ENCODE measurements at regions not wholly inside any gene's neighbourhood (a gene's known extent, or its start where the extent isn't known, plus 50 kb on each side); places are given as distances from the start of the nearest gene placed in this dataset.

DNA sequence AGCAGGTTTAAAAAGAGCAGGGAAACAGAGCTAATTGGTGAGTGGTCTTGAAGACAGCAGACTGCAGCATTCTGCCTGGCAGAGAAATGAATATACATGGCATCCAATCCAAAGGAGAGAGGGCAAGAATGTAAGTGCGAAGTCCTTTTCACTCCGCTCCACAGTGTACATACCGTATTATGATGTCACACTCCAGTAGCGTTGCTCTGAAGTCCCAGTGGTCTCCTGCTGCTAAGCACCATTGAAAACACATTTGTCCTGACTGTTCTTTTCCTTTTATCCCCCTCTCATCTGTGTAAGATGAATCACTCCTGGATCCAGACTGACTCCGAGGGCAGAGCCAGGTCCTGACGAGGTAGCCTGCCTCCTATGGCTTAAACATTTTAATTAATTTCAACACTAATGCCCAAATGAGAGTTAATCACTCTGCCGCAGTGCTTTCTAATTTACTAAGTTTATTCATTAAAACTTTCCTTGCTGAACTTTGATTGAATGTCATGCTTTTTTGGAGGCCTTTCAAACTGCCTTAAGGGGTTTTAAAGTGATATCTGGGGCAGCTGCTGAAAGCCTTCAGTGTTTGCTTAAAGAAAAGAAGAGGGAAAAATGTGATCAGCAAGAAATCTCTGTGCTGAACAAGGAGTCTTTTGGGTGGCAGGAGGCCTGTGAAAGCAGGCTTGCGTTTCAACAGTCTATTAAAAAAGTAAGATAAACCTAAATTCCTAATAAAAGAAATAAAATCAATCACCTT lies 227.2 kb downstream of the ATG4C start:
- Histone ChIP-seq H3K79me2 (ENCODE audit: control insufficient read depth, insufficient read depth, low read length) (no peaks in the 10 kb centered on the region), H4K20me1 (replicated peaks; ENCODE audit: control insufficient read depth, insufficient read depth, low read length) (no peaks in the 10 kb centered on the region), H3K9ac (ENCODE audit: insufficient read depth in 1 of 2, low read depth in 2 of 2, low read length in 2 of 2) (no peak overlapping the region), H3K4me1 (replicated peaks in 1 of 2; ENCODE audit: control insufficient read depth in 2 of 2, insufficient read depth in 2 of 2, low read length in 2 of 2) (no peaks in the 10 kb centered on the region), H3K9me3 (replicated peaks; ENCODE audit: control insufficient read depth, insufficient read depth, low read depth, low read length) (no peaks in the 10 kb centered on the region; the same call in 1 of the 2 replicates), H3K4me3 (no peak overlapping the region), H2AFZ (ENCODE audit: low read depth, low read length) (no peak overlapping the region), H3K27me3 (ENCODE audit: control insufficient read depth in 2 of 2, insufficient read depth in 2 of 2, low read length in 2 of 2) (peaks cover 0 to 4% of the 10 kb centered on the region in 2 experiments; a peak in 2 of 5 replicates), H3K4me2 (ENCODE audit: insufficient read depth, low read length) (no peak overlapping the region), H3K9me1 (ENCODE audit: control insufficient read depth, insufficient read depth, low read length) (no peaks in the 10 kb centered on the region), H3K36me3 (ENCODE audit: control insufficient read depth, insufficient read depth, low read length) (no peaks in the 10 kb centered on the region), H3K27ac (ENCODE audit: extremely low read depth, low read depth, low read length) (no peak overlapping the region)
- intact Hi-C loops (cut with micrococcal nuclease) (no loop called here), in situ Hi-C loops (cut with MboI) (no loop called here)
- BruUV-seq (replicated peaks): no TSS peak
- ATAC-seq (no peak), FAIRE-seq (no peak), DNase-seq (ENCODE audit: extremely low read depth in 1 of 4, low spot score in 3 of 4) (no peak)
- 4% methylated on average over 8 of the region's 8 CpGs for WGBS (ENCODE audit: insufficient coverage, low coverage, missing lambda C conversion rate)
- ChIA-PET POLR2A (no interaction called here), CTCF (ENCODE audit: low intra/inter-chr PET ratio) (no interaction called here)
- TF ChIP-seq ZNF561 (CRISPR knock-in tag; conservative IDR thresholded peaks at IDR 0.05) (no peak), HNRNPUL1 (IDR thresholded peaks at IDR 0.05; ENCODE audit: low read length) (no peak), GTF2A2 (tag; IDR thresholded peaks at IDR 0.05) (no peak), GABPB1 (CRISPR knock-in tag; IDR thresholded peaks at IDR 0.05) (no peak), ZNF23 (CRISPR knock-in tag; IDR thresholded peaks at IDR 0.05) (no peak), ZNF584 (CRISPR knock-in tag; IDR thresholded peaks at IDR 0.05; ENCODE audit: low read depth) (no peak), NR4A1 (CRISPR knock-in tag; IDR thresholded peaks at IDR 0.05) (no peak), NR4A1 (tag; IDR thresholded peaks at IDR 0.05) (no peak), KHSRP (IDR thresholded peaks at IDR 0.05) (no peak), EWSR1 (IDR thresholded peaks at IDR 0.05; ENCODE audit: borderline replicate concordance, low read depth, partially characterized antibody) (no peak), ZNF695 (CRISPR knock-in tag; IDR thresholded peaks at IDR 0.05) (no peak), ADNP (tag; IDR thresholded peaks at IDR 0.05) (no peak)
- TF ChIP-seq, protein P1, sequence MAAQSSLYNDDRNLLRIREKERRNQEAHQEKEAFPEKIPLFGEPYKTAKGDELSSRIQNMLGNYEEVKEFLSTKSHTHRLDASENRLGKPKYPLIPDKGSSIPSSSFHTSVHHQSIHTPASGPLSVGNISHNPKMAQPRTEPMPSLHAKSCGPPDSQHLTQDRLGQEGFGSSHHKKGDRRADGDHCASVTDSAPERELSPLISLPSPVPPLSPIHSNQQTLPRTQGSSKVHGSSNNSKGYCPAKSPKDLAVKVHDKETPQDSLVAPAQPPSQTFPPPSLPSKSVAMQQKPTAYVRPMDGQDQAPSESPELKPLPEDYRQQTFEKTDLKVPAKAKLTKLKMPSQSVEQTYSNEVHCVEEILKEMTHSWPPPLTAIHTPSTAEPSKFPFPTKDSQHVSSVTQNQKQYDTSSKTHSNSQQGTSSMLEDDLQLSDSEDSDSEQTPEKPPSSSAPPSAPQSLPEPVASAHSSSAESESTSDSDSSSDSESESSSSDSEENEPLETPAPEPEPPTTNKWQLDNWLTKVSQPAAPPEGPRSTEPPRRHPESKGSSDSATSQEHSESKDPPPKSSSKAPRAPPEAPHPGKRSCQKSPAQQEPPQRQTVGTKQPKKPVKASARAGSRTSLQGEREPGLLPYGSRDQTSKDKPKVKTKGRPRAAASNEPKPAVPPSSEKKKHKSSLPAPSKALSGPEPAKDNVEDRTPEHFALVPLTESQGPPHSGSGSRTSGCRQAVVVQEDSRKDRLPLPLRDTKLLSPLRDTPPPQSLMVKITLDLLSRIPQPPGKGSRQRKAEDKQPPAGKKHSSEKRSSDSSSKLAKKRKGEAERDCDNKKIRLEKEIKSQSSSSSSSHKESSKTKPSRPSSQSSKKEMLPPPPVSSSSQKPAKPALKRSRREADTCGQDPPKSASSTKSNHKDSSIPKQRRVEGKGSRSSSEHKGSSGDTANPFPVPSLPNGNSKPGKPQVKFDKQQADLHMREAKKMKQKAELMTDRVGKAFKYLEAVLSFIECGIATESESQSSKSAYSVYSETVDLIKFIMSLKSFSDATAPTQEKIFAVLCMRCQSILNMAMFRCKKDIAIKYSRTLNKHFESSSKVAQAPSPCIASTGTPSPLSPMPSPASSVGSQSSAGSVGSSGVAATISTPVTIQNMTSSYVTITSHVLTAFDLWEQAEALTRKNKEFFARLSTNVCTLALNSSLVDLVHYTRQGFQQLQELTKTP (IDR thresholded peaks at IDR 0.05; ENCODE audit: low read depth in 1 of 2, partially characterized antibody in 2 of 2): no peak
- TF ChIP-seq, protein P2, sequence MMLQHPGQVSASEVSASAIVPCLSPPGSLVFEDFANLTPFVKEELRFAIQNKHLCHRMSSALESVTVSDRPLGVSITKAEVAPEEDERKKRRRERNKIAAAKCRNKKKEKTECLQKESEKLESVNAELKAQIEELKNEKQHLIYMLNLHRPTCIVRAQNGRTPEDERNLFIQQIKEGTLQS (IDR thresholded peaks at IDR 0.05): no peak
- TF ChIP-seq, protein P2 (CRISPR knock-in tag; conservative IDR thresholded peaks at IDR 0.05): no peak

Measured in K562 (cell line).